ENCODE measurements at regions not wholly inside any gene's neighbourhood (a gene's known extent, or its start where the extent isn't known, plus 50 kb on each side); places are given as distances from the start of the nearest gene placed in this dataset.

- Histone ChIP-seq H3K79me2 (ENCODE audit: low read length) (no peaks in the 10 kb centered on the region), H2AFZ (ENCODE audit: low read depth, low read length) (no peak overlapping the region), H3K27ac (ENCODE audit: low read length) (no peak overlapping the region), H3K4me1 (ENCODE audit: low read length) (peaks cover 45% of the 10 kb centered on the region), H3K27me3 (ENCODE audit: low read depth, low read length) (0 out of 2 replicates have a peak, but pooled peaks cover 6% of the 10 kb centered on the region), H3K9ac (ENCODE audit: low read length) (no peak overlapping the region), H3K4me3 (ENCODE audit: low read length) (no peak overlapping the region), H3K9me3 (ENCODE audit: insufficient read depth, low read length) (no peaks in the 10 kb centered on the region), H4K20me1 (ENCODE audit: insufficient read depth, low read length) (no peaks in the 10 kb centered on the region), H3K4me2 (ENCODE audit: low read length) (peak overlapping the region; percentile 32), H3K36me3 (replicated peaks; ENCODE audit: low read depth, low read length) (no peaks in the 10 kb centered on the region)
- TF ChIP-seq EZH2phosphoT487 (IDR thresholded peaks at IDR 0.05; ENCODE audit: low read depth) (no peak), CTCF (IDR thresholded peaks at IDR 0.05; ENCODE audit: low read depth, low read length) (no peak)
Observed at GRCh38 chr12:75837700-75838099, 193.9 kb downstream of the PHLDA1 start.

GRCh38 chr12:75836533-75836932, 195.0 kb downstream of the PHLDA1 start:
- Histone ChIP-seq H3K36me3 (replicated peaks; ENCODE audit: low read depth, low read length) (no peaks in the 10 kb centered on the region), H3K79me2 (ENCODE audit: low read length) (no peaks in the 10 kb centered on the region), H3K27me3 (ENCODE audit: low read depth, low read length) (0 out of 2 replicates have a peak, but pooled peaks cover 6% of the 10 kb centered on the region), H3K4me3 (ENCODE audit: low read length) (no peak overlapping the region), H3K27ac (ENCODE audit: low read length) (no peak overlapping the region), H3K9ac (ENCODE audit: low read length) (no peak overlapping the region), H3K4me2 (ENCODE audit: low read length) (no peak overlapping the region), H2AFZ (ENCODE audit: low read depth, low read length) (no peak overlapping the region), H4K20me1 (ENCODE audit: insufficient read depth, low read length) (no peaks in the 10 kb centered on the region), H3K9me3 (ENCODE audit: insufficient read depth, low read length) (no peaks in the 10 kb centered on the region), H3K4me1 (ENCODE audit: low read length) (peaks cover 33% of the 10 kb centered on the region)
- TF ChIP-seq EZH2phosphoT487 (IDR thresholded peaks at IDR 0.05; ENCODE audit: low read depth) = no peak
- no peak for TF ChIP-seq CTCF (IDR thresholded peaks at IDR 0.05; ENCODE audit: low read depth, low read length)

GRCh38 chr12:75834591-75834990, 197.0 kb downstream of the PHLDA1 start:
- TF ChIP-seq CTCF (IDR thresholded peaks at IDR 0.05; ENCODE audit: low read depth, low read length) (no peak), EZH2phosphoT487 (IDR thresholded peaks at IDR 0.05; ENCODE audit: low read depth) (no peak)

GRCh38 chr12:75833268-75833667, 198.3 kb downstream of the PHLDA1 start:
- H3K9ac ChIP-seq (ENCODE audit: low read length) = no peak overlapping the region
- no peak overlapping the region for H3K4me2 ChIP-seq (ENCODE audit: low read length)
- H3K27me3 ChIP-seq (ENCODE audit: low read depth, low read length) = 0 out of 2 replicates have a peak, but pooled peaks cover 6% of the 10 kb centered on the region
- H3K4me3 ChIP-seq (ENCODE audit: low read length) = no peak overlapping the region
- H4K20me1 ChIP-seq (ENCODE audit: insufficient read depth, low read length) = no peaks in the 10 kb centered on the region
- no peaks in the 10 kb centered on the region for H3K9me3 ChIP-seq (ENCODE audit: insufficient read depth, low read length)
- H3K36me3 ChIP-seq (replicated peaks; ENCODE audit: low read depth, low read length) = no peaks in the 10 kb centered on the region
- no peaks in the 10 kb centered on the region for H3K79me2 ChIP-seq (ENCODE audit: low read length)
- no peak for TF ChIP-seq CTCF (IDR thresholded peaks at IDR 0.05; ENCODE audit: low read depth, low read length)
- TF ChIP-seq EZH2phosphoT487 (IDR thresholded peaks at IDR 0.05; ENCODE audit: low read depth) = no peak
- no peak overlapping the region for H2AFZ ChIP-seq (ENCODE audit: low read depth, low read length)
- H3K4me1 ChIP-seq (ENCODE audit: low read length) = peaks cover 12% of the 10 kb centered on the region
- no peak overlapping the region for H3K27ac ChIP-seq (ENCODE audit: low read length)

More at GRCh38 chr12:75834591-75834990, 197.0 kb downstream of the PHLDA1 start:
- H3K4me3 ChIP-seq (ENCODE audit: low read length) = no peak overlapping the region
- peaks cover 17% of the 10 kb centered on the region for H3K4me1 ChIP-seq (ENCODE audit: low read length)
- no peak overlapping the region for H3K4me2 ChIP-seq (ENCODE audit: low read length)
- H3K27me3 ChIP-seq (ENCODE audit: low read depth, low read length) = 0 out of 2 replicates have a peak, but pooled peaks cover 6% of the 10 kb centered on the region
- H2AFZ ChIP-seq (ENCODE audit: low read depth, low read length) = no peak overlapping the region
- no peaks in the 10 kb centered on the region for H3K79me2 ChIP-seq (ENCODE audit: low read length)
- no peaks in the 10 kb centered on the region for H3K36me3 ChIP-seq (replicated peaks; ENCODE audit: low read depth, low read length)
- H3K9me3 ChIP-seq (ENCODE audit: insufficient read depth, low read length) = no peaks in the 10 kb centered on the region
- no peaks in the 10 kb centered on the region for H4K20me1 ChIP-seq (ENCODE audit: insufficient read depth, low read length)
- no peak overlapping the region for H3K9ac ChIP-seq (ENCODE audit: low read length)
- no peak overlapping the region for H3K27ac ChIP-seq (ENCODE audit: low read length)
